HG03066 (cell line): ENCODE measurements at regions not wholly inside any gene's neighbourhood (a gene's known extent, or its start where the extent isn't known, plus 50 kb on each side); places are given as distances from the start of the nearest gene placed in this dataset.
"Not testable (repeated sequence)": the region's sequence is repeated elsewhere in the genome, so short reads cannot be mapped to it uniquely, and the experiment has no call there.

ENCODE experiments used
- ATAC-seq: cut with Tn5 transposase; IDR thresholded peaks from one replicate; pipeline ENCODE4 v1.9.1; 2021; ENCODE audit warnings: low read depth; ENCODE audit not compliant: unreplicated experiment

GRCh38 chr4:57945298-57945697 lies 835.1 kb upstream of the IGFBP7 start:
- ATAC-seq: no peak

- no peak for ATAC-seq
These were observed 833.5 kb upstream of the IGFBP7 start for GRCh38 chr4:57943682-57944081.

- ATAC-seq: not testable (repeated sequence)
These were observed 827.1 kb upstream of the IGFBP7 start for GRCh38 chr4:57937326-57937725.

- ATAC-seq: no peak
These were observed 816.1 kb upstream of the IGFBP7 start for GRCh38 chr4:57926311-57926710.

GRCh38 chr4:57924951-57925350 lies 814.8 kb upstream of the IGFBP7 start:
- no peak for ATAC-seq

GRCh38 chr4:57916479-57916878 lies 806.3 kb upstream of the IGFBP7 start:
- ATAC-seq: no peak

GRCh38 chr4:57911203-57911602 lies 801.0 kb upstream of the IGFBP7 start:
- no peak for ATAC-seq

GRCh38 chr4:57910151-57910550 lies 800.0 kb upstream of the IGFBP7 start:
- ATAC-seq: no peak

- ATAC-seq: no peak
These were observed 795.8 kb upstream of the IGFBP7 start for GRCh38 chr4:57905965-57906364.

- ATAC-seq: no peak
These were observed 766.9 kb upstream of the IGFBP7 start for GRCh38 chr4:57877047-57877458.

GRCh38 chr4:57875829-57876392 lies 765.7 kb upstream of the IGFBP7 start:
- no peak for ATAC-seq

GRCh38 chr4:57866468-57867171 lies 756.4 kb upstream of the IGFBP7 start:
- ATAC-seq: no peak

GRCh38 chr4:57865264-57865663 lies 755.1 kb upstream of the IGFBP7 start:
- ATAC-seq: peak; percentile 93

GRCh38 chr4:57854748-57855147 lies 744.6 kb upstream of the IGFBP7 start:
- peak; percentile 52 for ATAC-seq

- no peak for ATAC-seq
These were observed 740.0 kb upstream of the IGFBP7 start for GRCh38 chr4:57850141-57850540.

- no peak for ATAC-seq
These were observed 721.9 kb upstream of the IGFBP7 start for GRCh38 chr4:57832083-57832482.

GRCh38 chr4:57789666-57790065 lies 679.5 kb upstream of the IGFBP7 start:
- ATAC-seq: no peak

- no peak for ATAC-seq
These were observed 667.7 kb upstream of the IGFBP7 start for GRCh38 chr4:57777876-57778275.

- ATAC-seq: no peak
These were observed 664.5 kb upstream of the IGFBP7 start for GRCh38 chr4:57774681-57775080.

GRCh38 chr4:57774171-57774570 lies 664.0 kb upstream of the IGFBP7 start:
- no peak for ATAC-seq

GRCh38 chr4:57766341-57766740 lies 656.2 kb upstream of the IGFBP7 start:
- ATAC-seq: no peak

- no peak for ATAC-seq
These were observed 654.7 kb upstream of the IGFBP7 start for GRCh38 chr4:57764856-57765255.
